NCI-H748 (cell line): ENCODE measurements at regions not wholly inside any gene's neighbourhood (a gene's known extent, or its start where the extent isn't known, plus 50 kb on each side); places are given as distances from the start of the nearest gene placed in this dataset.
A peak's percentile ranks its signal among the peaks of the same experiment; 100 is the strongest.

Experiments used
- DNase-seq: peaks from one replicate; lab custom pipeline; 2025; ENCODE audit not compliant: unreplicated experiment; lab: John Stamatoyannopoulos, UW

GRCh38 chr10:128605180-128605579 is 479.0 kb upstream of the MKI67 start:
- DNase-seq, result no peak

GRCh38 chr10:128606055-128606454 is 479.8 kb upstream of the MKI67 start:
- DNase-seq, result no peak

- no peak for DNase-seq
These were observed 482.6 kb upstream of the MKI67 start for GRCh38 chr10:128608791-128609190.

DNA sequence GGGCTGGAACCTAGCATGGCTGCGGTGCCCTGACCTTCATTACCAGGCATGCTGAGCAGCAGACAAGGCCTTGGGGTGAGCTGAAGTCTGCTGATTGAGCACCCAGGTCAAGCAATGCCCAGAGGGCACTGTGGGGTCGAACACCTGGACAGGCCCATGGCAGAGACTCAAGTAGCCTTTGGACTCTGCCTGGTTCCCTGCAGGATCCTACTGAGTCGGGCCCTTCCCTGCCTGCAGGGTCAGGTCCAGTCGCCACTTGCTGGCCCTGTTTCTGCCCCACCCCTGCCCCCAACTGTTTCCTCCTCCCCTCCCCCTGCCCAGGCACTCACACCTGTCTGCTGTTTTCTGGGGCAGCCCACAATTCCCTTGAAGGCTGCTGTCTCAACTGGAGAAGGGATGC is 483.2 kb upstream of the MKI67 start:
- peak; percentile 0 for DNase-seq

DNA sequence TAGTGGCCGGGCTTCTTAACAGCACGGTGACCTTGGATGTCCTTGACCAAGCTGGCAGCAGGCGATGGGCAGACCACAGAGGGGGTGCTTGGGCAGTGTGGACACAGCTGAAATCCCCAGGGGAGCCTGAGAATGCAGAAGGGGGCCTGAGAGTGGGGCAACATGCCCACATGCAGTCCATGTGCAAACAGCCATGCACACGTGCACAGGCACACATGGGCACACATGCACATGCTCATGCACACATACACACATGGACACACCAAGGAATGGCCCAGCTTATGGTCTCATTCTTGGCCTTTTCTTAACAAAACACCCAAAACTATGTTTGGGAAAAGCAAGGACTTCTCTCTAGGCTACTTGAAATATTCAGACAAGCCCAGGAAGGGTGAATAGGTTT is 483.9 kb upstream of the MKI67 start:
- no peak for DNase-seq

DNA sequence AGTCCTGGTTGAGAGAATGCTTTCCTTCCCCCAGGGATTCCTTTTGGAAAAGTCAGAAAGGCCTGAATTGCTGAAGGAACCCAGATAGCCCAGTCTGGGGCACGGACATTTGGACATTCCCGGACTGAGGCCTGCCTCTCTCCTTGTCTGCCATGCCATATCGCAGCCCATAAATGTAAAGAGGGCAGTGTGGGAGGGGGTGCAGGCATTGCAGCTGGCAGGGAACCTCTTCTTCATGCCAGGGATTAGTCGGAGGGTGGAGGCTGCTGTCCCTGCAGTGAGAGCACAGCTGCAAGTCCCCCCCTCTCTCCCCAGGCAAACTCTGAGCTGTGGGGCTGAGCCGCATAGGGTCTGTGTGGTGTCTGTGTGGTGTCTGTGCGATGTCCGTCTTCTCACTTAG is 486.0 kb upstream of the MKI67 start:
- no peak for DNase-seq

GRCh38 chr10:128612631-128613030 is 486.4 kb upstream of the MKI67 start:
- DNase-seq, result no peak

DNA sequence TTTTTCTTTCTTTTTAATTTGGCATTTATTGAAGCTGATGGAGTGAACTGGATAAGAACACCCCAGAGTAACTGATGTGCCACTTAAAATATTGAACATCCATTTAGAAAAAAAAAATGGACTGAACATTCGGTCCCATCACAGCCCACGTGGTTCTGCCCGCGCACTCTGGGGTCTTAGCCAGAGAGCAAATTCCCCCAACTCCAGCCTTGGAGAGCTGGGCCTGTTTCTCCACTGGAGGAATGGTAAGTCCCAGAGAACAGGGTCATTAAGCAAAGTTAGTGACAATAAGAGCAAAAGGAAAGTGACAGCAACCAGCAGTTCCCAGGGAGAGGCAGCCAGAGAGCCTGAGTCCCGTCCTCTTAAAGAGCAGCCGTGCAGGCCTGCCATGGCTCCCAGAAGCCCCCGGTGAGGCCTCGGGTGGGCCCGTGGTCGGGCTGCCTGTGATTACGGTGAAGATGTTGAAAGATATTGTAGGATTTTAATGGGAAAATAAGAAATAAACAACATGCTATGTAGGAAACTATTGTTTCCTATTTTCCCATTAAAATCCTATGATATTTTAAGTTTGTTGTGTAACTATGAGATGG is 487.9 kb upstream of the MKI67 start:
- DNase-seq, result no peak

GRCh38 chr10:128614802-128615553 is 488.8 kb upstream of the MKI67 start:
- DNase-seq, result no peak

DNA sequence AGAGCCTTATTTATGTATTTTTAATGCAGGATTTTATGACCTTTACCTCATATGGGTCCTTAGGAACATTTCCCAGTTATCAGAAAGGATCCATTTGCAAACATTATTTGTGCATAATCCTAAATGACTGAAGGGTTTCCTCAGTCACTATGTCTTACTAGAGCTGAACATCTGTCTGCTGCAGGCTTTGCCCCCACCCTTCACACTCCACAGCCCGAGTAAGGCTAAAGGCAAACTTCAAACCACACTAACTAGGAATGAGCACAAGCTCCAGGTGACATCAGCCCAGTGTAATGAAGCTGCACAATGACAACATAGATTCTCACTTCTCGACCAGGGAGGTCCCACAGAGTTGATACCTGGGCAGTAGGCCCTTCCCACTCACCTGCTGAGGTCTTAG is 491.3 kb upstream of the MKI67 start:
- DNase-seq, result no peak

DNA sequence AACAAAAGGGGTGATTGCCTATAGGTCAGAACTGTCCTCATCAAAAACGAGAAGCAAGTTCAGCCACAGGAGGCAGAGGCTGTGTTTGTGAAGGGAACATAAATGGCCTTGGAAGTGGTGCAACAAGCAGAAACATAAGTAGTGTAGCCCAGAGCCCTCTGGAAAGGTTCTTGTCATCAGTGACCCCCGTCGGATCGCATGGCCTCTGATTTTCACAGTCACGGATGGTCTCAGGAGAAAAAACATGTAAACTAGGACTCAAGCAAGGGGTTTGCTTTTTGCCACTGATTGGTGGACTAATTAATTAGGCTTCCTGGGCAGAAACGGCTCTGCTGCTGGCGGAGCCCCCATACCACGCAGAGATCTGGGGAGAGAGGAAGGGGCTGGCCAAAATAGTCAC is 496.5 kb upstream of the MKI67 start:
- no peak for DNase-seq

GRCh38 chr10:128623776-128624175 is 497.6 kb upstream of the MKI67 start:
- DNase-seq, result no peak

GRCh38 chr10:128624656-128625530 is 498.7 kb upstream of the MKI67 start:
- no peak for DNase-seq

DNA sequence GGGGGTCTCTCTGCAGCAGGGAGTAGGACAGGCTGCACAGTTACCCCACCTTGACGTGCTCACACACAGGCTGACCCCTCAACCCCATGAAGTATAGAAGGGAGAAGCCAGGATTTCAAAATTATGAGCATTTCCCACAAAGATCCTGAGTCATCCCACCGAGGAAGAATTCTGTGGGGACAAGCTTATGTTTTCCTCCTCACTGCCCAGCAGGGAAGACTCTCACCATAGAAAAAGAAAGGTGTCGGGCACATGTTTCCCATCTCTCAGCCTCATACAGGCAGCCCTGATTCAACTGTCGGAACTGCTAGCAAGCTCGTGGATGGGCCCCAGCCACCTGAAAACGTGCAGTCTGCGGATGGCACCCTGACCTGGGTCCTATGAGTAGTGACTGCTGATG is 499.7 kb upstream of the MKI67 start:
- DNase-seq, result no peak

- DNase-seq, result no peak
These were observed 500.3 kb upstream of the MKI67 start for GRCh38 chr10:128626397-128627000.

DNA sequence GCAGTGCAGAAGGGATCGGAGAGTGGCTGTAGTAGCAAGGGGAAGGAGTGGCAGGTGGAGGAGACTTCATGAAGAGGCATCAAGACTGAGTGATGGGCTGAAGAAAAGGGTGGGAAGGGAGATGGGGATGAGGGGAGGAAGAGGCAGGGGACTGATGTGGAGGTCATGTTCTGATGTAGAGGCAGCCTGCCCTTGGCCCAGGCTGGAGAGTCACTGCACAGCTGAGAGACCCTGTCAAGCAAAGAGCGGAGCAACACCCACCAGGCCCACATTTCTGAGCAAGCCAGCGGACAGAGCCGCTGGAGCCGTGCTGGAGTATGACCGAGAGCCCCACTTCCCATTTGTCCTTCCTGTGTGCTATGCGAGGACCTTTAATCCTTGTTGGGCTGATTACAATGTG is 501.6 kb upstream of the MKI67 start:
- DNase-seq, result no peak

- no peak for DNase-seq
These were observed 502.0 kb upstream of the MKI67 start for GRCh38 chr10:128628252-128628651.

- DNase-seq, result no peak
These were observed 503.2 kb upstream of the MKI67 start for GRCh38 chr10:128629111-128630096.

DNA sequence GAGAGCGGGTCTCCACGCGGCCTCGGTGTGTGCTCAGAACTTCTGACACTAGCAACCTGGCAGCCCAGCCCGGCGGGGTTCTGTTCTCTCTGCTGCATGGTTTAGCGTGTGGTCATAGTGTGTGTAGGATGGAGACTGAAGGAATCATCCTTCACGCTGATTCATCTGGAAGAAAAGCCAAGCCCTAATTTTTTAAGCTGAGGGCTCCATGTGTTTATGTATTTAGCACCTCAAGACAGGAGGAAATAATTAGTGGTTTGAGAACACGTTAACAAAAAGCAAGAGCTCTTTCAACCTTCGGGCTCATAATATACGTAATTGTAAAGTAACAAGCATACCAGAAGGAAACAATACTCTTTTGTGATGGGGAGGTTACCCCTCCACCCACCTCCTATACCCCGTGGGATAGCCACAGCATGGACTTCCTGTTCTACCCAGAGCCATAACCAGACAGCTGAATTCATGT is 504.6 kb upstream of the MKI67 start:
- DNase-seq, result peak; percentile 74

DNA sequence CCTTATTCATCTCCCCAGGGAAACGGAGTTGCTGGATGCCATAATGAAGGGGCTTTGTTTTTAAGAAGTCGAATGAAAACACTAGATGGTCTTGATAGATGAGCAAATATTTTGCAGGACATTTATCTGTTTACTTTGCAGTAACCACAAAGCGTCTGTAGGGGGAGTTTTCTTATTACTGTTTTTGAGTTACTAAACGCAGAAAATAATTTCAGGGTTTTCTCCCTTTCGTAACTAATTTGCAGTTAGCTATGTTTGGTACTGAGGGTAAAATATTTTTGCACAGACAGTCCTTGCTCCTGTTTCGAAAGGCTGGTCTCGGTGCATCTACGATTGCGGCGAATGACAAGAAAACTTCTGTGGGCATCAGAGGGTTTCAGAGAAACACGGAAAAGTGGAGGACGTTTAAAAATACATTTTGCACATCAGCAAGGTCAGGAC is 505.6 kb upstream of the MKI67 start:
- peak; percentile 68 for DNase-seq
